ENCODE measurements at regions not wholly inside any gene's neighbourhood (a gene's known extent, or its start where the extent isn't known, plus 50 kb on each side); places are given as distances from the start of the nearest gene placed in this dataset.

DNA sequence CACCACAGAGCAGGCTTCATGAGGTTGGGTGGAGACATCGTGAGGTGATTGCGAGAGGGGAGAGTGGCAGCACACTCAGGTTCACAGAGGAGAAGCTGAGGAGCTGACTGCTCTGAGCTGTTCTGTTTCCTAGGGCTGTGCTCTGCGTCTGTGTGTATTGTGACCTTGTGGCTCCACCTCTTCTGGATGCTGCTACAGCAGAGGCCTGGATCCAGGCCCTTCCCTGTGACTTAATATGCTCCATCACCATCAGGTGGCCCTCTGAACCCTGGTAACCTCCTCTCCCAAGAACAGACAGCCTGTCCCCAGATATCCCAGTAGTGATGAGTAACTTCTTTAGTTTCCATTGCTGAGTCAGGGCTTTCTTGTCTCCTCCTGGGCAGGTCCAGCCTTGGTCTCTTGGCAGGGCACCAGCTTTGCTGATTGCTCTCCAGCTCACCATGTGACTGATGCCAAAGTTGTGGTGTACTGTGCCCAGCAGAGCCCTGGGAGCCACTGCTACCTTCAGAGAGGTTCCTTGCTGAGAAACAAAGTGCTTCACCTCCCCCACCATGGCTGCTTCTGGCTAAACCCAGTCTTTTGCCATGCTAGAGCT, 212.8 kb upstream of the CHD1 start:
- H3K27ac ChIP-seq = no peak overlapping the region
- DNase-seq (ENCODE audit: low spot score) = no peak
- no peak for TF ChIP-seq CTCF (IDR thresholded peaks at IDR 0.05)
- H3K4me3 ChIP-seq = no peak overlapping the region

DNA sequence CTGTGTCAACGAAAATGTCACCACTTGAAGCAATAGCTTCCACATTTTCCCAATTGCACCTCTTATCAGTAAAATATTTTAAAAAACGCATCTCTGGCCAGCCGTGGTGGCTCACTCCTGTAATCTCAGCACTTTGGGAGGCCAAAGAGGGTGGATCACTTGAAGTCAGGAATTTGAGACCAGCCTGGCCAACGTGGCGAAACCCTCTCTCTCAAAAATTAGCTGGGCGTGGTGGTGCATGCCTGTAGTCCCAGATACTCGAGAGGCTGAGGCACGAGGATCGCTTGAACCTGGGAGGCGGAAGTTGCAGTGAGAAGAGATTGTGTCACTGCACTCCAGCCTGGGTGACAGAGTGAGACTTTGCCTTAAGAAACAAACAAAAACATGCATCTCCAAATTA, 210.1 kb upstream of the CHD1 start:
- DNase-seq (ENCODE audit: low spot score) = no peak
- Histone ChIP-seq H3K27ac (no peak overlapping the region), H3K4me3 (no peak overlapping the region)
- no peak for TF ChIP-seq CTCF (IDR thresholded peaks at IDR 0.05)

DNA sequence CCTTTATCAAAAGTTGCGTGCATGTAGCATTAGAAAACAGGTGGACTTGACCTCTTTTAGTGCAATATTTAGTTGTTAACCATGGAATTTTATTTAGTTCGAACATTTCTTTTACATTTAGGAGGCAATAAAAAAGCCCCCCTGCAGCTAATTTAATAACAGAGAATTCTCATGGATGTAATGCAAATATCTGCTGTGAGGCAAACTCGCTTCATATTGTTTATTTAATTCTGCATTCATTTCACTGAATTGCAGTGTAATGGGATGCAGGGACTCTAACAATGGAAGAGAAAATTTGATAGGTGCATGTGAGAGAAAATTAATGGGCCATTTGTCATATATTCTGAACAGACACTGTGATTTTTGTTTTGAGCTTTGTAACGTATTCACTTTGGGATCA, 205.1 kb upstream of the CHD1 start:
- Histone ChIP-seq H3K27ac (no peak overlapping the region), H3K4me3 (no peak overlapping the region)
- no peak for TF ChIP-seq CTCF (IDR thresholded peaks at IDR 0.05)
- no peak for DNase-seq (ENCODE audit: low spot score)

DNA sequence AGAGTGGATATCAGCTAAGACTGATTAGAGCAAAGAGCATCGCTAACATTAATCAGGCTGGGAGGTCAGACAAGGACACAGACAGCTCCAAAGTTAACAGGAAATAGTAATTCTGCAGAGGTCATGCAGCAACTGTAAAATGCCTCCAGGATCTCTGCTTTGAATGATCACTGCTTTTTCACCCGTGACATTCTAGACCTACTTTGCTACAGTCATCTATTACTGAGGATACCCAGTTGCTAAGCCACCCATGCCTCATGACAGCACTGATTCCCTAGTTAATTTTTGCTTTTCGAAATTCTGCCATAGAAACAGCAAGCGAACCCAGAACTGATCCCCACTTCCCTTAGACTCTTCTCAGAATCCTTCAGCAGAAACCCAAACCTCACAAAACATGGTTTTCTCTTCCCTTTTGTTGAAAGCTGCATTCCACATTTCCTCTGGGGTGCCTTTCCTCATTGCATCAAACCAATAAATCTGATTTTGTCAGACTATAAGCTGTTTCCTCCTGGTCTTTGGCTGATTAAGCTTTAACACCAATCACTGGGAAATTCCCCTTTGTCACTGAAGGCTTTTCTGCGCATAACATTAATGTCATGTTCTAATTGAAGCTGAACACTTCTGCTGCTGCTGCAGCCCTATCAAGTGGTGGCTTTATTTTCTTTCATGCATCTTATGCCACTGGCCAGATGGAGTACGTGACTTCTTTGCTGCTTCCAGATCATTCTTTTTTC, 201.1 kb upstream of the CHD1 start:
- DNase-seq (ENCODE audit: low spot score) = no peak
- H3K4me3 ChIP-seq = no peak overlapping the region
- no peak for TF ChIP-seq CTCF (IDR thresholded peaks at IDR 0.05)
- H3K27ac ChIP-seq = no peak overlapping the region

DNA sequence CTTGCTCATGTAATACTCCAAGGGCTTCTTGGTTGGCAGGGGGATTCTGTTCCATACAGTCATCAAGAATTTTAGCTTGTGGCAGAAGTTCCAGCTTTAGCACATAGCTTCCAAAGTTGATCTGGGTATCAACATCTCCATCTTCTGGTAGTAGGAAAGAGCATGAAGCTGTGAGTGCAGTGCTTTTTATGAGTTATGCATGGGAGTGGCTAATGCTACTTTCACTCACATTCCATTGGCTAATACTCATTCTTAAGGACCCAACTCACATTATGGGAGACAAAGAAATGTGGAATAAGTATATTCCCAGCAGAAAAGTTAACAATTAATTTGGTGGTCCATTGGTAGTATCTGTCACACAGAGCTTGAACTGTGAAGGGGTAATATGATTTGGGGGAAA, 194.2 kb upstream of the CHD1 start:
- TF ChIP-seq CTCF (IDR thresholded peaks at IDR 0.05) = no peak
- H3K4me3 ChIP-seq = no peak overlapping the region
- no peak overlapping the region for H3K27ac ChIP-seq
- DNase-seq (ENCODE audit: low spot score) = no peak

- no peak for TF ChIP-seq CTCF (IDR thresholded peaks at IDR 0.05)
- DNase-seq (ENCODE audit: low spot score) = no peak
- Histone ChIP-seq H3K4me3 (no peak overlapping the region), H3K27ac (no peak overlapping the region)
These were observed 190.5 kb upstream of the CHD1 start for GRCh38 chr5:99119326-99119725.

DNA sequence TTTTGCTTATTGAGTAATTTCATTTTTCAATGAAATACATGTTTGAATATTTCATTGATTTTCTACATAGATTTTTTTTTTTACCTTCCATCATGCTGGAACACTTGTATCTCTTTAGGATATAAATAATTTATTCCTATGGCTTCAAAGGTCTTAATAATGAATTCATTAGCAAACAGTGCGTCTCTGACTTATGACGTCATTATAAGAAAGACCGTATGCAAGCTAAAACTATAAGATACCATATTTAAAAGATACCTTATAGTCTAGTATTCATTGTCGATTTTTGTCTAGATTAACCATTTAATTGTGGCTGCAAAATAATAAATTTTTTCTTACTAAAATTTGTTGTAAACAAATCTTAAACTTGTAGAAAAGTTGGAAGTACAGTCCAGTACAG, 187.7 kb upstream of the CHD1 start:
- no peak for TF ChIP-seq CTCF (IDR thresholded peaks at IDR 0.05)
- DNase-seq (ENCODE audit: low spot score) = no peak
- no peak overlapping the region for H3K4me3 ChIP-seq
- H3K27ac ChIP-seq = no peak overlapping the region
